ENCODE measurements at regions not wholly inside any gene's neighbourhood (a gene's known extent, or its start where the extent isn't known, plus 50 kb on each side); places are given as distances from the start of the nearest gene placed in this dataset.

DNA sequence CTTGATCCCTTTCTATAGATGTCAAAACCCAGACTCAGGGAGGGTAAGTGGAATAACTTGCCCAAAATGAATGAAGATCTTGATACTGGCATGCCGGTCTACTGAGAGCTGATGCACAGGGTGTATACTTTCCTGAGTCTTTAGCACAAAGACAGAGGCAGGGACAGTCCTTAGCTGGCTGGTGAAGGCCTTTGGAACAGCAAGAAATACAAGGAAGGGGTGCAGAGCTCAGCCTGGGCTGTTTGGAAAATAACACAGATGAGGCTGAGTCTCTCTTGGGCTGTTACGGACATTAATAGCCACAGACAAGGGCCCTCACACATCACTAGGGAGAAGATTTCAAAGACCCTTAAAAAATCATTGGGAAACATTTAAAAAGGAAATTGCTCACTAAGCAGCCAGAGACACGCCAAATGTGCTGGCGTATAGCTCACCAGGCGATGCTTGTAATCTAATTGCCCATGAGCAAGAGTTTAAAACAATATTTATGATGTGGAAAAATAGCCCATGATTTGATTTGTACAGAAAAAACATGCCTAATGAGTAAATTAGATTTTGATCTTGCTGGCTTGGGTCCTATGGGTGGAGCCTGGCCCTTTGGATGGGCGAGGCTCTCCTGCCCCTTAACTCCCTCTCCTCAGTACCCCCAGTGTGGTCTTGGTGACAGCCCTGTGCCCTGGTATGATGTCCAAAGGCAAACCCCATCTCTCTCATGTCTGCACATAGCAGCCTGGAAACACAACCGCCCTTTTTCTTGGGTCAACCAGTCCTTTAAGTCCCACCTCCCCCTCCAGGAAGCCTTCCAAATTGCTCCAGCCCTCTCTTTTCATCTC lies 81.8 kb upstream of the MRPS22 start:
- Histone ChIP-seq H3K4me2 (ENCODE audit: low read depth, low read length) (no peak overlapping the region), H3K4me3 (ENCODE audit: insufficient read depth, low read depth, low read length) (no peak overlapping the region), H2AK5ac (ENCODE audit: low read depth, low read length) (no peak overlapping the region), H3K18ac (ENCODE audit: low read depth, low read length) (no peak overlapping the region), H4K5ac (ENCODE audit: low read depth, low read length) (no peak overlapping the region), H2BK120ac (ENCODE audit: low read depth, low read length) (no peak overlapping the region), H2AK9ac (replicated peaks; ENCODE audit: low read depth, low read length, poor library complexity) (no peak overlapping the region), H3K9ac (ENCODE audit: low read depth, low read length) (no peak overlapping the region), H2BK20ac (ENCODE audit: low read depth, low read length) (no peak overlapping the region), H3K4ac (ENCODE audit: low read depth, low read length) (no peak overlapping the region), H4K91ac (ENCODE audit: insufficient read depth, low read depth, low read length) (no peak overlapping the region), H3K56ac (ENCODE audit: extremely low read depth, insufficient read depth, low read length) (no peak overlapping the region), H3K4me1 (ENCODE audit: control insufficient read depth, insufficient read depth, low read length) (no peaks in the 10 kb centered on the region), H3K27ac (ENCODE audit: insufficient read depth, low read length) (no peak overlapping the region), H3K27me3 (ENCODE audit: control insufficient read depth, insufficient read depth, low read length) (peaks cover 26% of the 10 kb centered on the region), H3K23ac (ENCODE audit: low read depth, low read length) (no peak overlapping the region), H3K9me1 (ENCODE audit: insufficient read depth, low read length) (no peaks in the 10 kb centered on the region), H2BK5ac (ENCODE audit: low read depth, low read length, poor library complexity, severe bottlenecking) (no peak overlapping the region), H3K36me3 (ENCODE audit: control insufficient read depth, insufficient read depth, low read length) (no peaks in the 10 kb centered on the region), H3K9me3 (ENCODE audit: control insufficient read depth, insufficient read depth, low read length) (no peaks in the 10 kb centered on the region), H3K14ac (replicated peaks; ENCODE audit: low read depth, low read length) (no peak overlapping the region), H3K79me1 (ENCODE audit: low read depth in 1 of 2, low read length in 2 of 2) (no peaks in the 10 kb centered on the region), H2BK15ac (ENCODE audit: low read depth, low read length) (no peak overlapping the region), H4K8ac (ENCODE audit: low read depth in 2 of 2, low read length in 2 of 2) (no peak overlapping the region), H2AFZ (replicated peaks; ENCODE audit: low read length, poor library complexity) (no peak overlapping the region), H4K20me1 (ENCODE audit: insufficient read depth, low read length) (no peaks in the 10 kb centered on the region; the same call in 1 of the 2 replicates)
- TF ChIP-seq FOS (IDR thresholded peaks at IDR 0.05; ENCODE audit: low read depth, low read length) (no peak), RFX5 (IDR thresholded peaks at IDR 0.05; ENCODE audit: low read depth, low read length) (no peak), MXI1 (IDR thresholded peaks at IDR 0.05; ENCODE audit: borderline replicate concordance, low read depth, low read length) (no peak), RAD21 (IDR thresholded peaks at IDR 0.05; ENCODE audit: low read length) (no peak)
- TF ChIP-seq, protein P1, sequence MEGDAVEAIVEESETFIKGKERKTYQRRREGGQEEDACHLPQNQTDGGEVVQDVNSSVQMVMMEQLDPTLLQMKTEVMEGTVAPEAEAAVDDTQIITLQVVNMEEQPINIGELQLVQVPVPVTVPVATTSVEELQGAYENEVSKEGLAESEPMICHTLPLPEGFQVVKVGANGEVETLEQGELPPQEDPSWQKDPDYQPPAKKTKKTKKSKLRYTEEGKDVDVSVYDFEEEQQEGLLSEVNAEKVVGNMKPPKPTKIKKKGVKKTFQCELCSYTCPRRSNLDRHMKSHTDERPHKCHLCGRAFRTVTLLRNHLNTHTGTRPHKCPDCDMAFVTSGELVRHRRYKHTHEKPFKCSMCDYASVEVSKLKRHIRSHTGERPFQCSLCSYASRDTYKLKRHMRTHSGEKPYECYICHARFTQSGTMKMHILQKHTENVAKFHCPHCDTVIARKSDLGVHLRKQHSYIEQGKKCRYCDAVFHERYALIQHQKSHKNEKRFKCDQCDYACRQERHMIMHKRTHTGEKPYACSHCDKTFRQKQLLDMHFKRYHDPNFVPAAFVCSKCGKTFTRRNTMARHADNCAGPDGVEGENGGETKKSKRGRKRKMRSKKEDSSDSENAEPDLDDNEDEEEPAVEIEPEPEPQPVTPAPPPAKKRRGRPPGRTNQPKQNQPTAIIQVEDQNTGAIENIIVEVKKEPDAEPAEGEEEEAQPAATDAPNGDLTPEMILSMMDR (conservative IDR thresholded peaks at IDR 0.05; ENCODE audit: low read depth, low read length): no peak
- no peak for DNase-seq
- intact Hi-C loops (cut with micrococcal nuclease) (no loop called here), dilution Hi-C loops (cut with HindIII; ENCODE audit: low sequenced_read_pairs, unreplicated experiment) (no loop called here), in situ Hi-C loops (cut with MboI; ENCODE audit: low sequenced_read_pairs) (no loop called here)
- no peak for ATAC-seq (ENCODE audit: low read depth)
- BruUV-seq (replicated peaks): no TSS peak
- POLR2A ChIA-PET (ENCODE audit: unreplicated experiment): no interaction called here
- WGBS, 2 experiments (ENCODE audit: extremely low coverage in 2 of 2, insufficient read length in 1 of 2): 80% methylated on average over 2 of the region's 7 CpGs; no CpG with 5 or more reads in 1 of the 2 experiments
- CTCF ChIA-PET: no interaction called here

Measured in IMR-90 (cell line).